ENCODE measurements at regions not wholly inside any gene's neighbourhood (a gene's known extent, or its start where the extent isn't known, plus 50 kb on each side); places are given as distances from the start of the nearest gene placed in this dataset.

DNA sequence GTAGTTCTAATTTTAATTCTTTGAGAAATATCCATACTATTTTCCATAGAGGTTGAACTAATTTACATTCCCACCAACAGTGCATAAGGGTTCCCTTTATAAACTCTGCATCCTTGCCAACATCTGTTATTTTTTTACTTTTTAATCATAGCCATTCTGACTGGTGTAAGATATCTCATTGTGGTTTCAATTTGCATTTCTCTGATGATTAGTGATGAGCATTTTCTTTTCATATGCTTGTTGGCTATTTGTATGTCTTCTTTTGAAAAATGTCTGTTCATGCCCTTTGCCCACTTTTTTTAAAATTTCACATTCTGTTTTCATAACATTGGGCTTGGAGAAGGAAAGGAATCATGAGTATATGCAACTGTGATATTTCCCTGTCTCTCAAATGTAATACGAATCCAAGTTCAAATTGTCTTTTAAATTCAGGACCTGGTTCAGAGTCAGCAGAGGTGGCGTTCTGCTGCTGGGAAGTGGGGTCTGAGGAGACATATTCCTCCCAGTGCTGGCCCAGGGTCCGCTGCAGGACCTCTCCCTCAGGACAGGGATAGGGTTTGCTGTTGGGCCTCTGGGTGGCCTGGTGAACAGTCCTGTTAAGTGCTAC lies 81.2 kb upstream of the ETV6 start:
- Histone ChIP-seq H3K27me3 (no peaks in the 10 kb centered on the region), H2AFZ (no peak overlapping the region), H3K4me2 (no peak overlapping the region), H3K4me1 (ENCODE audit: insufficient read depth) (no peaks in the 10 kb centered on the region), H3K4me3 (no peak overlapping the region), H4K20me1 (ENCODE audit: insufficient read depth, poor library complexity, severe bottlenecking) (no peaks in the 10 kb centered on the region), H3K9me3 (ENCODE audit: low read depth) (no peaks in the 10 kb centered on the region), H3K36me3 (replicated peaks; ENCODE audit: insufficient read depth, low read depth) (no peaks in the 10 kb centered on the region), H3K9me2 (replicated peaks; ENCODE audit: insufficient read depth) (no peaks in the 10 kb centered on the region), H3K79me2 (no peaks in the 10 kb centered on the region), H3K27ac (no peak overlapping the region)
- DNase-seq (ENCODE audit: low spot score): no peak
- 86% methylated on average over 3 of the region's 3 CpGs for WGBS (ENCODE audit: low lambda C conversion rate, missing lambda C conversion rate)
- no peak for TF ChIP-seq EZH2 (IDR thresholded peaks at IDR 0.05; ENCODE audit: borderline replicate concordance)
- TF ChIP-seq EZH2phosphoT487 (IDR thresholded peaks at IDR 0.05; ENCODE audit: low read depth, severe bottlenecking, unreplicated experiment): no peak
- TF ChIP-seq, protein P1, sequence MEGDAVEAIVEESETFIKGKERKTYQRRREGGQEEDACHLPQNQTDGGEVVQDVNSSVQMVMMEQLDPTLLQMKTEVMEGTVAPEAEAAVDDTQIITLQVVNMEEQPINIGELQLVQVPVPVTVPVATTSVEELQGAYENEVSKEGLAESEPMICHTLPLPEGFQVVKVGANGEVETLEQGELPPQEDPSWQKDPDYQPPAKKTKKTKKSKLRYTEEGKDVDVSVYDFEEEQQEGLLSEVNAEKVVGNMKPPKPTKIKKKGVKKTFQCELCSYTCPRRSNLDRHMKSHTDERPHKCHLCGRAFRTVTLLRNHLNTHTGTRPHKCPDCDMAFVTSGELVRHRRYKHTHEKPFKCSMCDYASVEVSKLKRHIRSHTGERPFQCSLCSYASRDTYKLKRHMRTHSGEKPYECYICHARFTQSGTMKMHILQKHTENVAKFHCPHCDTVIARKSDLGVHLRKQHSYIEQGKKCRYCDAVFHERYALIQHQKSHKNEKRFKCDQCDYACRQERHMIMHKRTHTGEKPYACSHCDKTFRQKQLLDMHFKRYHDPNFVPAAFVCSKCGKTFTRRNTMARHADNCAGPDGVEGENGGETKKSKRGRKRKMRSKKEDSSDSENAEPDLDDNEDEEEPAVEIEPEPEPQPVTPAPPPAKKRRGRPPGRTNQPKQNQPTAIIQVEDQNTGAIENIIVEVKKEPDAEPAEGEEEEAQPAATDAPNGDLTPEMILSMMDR (IDR thresholded peaks at IDR 0.05; ENCODE audit: poor library complexity): no peak

DNA sequence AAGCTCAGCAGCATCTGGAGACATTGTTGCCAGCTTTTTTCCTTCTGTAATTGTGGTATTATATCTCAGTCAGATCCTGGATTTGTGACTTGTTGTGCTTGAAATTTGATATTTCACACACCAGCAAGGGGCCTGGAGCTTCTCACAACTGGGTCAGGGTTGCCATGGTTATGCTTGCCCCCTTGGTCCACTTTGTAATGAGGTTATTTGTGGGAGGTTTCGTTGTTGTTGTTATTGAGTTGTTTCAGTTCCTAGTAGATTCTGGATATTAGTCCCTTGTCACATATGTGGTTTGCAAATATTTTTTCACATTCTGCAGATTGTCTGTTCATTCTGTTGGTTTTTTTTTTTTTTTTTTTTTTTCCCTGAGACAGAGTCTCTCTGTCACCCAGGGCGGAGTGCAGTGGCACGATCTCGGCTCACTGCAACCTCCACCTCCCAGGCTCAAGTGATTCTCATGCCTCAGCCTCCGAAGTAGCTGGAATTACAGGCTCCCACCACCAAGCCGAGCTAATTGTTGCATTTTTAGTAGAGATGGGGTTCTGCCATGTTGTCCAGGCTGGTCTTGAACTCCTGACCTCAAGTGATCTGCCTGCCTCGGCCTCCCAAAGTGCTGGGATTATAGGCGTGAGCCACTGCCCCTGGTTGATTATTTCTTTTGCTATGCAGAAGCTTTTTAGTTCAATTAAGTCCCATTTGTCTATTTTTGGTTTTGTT lies 80.6 kb upstream of the ETV6 start:
- WGBS (ENCODE audit: low lambda C conversion rate, missing lambda C conversion rate): 90% methylated on average over 8 of the region's 8 CpGs
- TF ChIP-seq, protein P1 (IDR thresholded peaks at IDR 0.05; ENCODE audit: poor library complexity): no peak
- no peak for TF ChIP-seq EZH2phosphoT487 (IDR thresholded peaks at IDR 0.05; ENCODE audit: low read depth, severe bottlenecking, unreplicated experiment)
- DNase-seq (ENCODE audit: low spot score): no peak

DNA sequence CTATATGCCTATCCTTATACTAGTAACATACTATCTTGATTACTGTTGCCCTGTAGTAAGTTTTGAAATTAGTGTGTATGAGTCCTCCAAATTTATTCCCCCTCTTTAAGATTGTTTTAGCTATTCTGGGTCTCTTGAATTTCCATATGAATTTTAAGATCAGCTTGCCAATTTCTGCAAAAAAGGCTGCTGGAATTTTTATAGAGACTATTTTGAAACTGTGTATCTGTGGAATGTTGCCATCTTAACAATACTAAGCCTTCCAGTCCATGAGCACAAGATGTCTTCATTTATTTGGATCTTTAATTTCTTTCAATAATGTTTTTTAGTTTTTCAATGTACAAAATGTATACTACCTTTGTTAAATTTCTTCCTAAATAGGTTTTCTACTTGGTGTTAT lies 79.8 kb upstream of the ETV6 start:
- Histone ChIP-seq H3K36me3 (replicated peaks; ENCODE audit: insufficient read depth, low read depth) (no peaks in the 10 kb centered on the region), H3K27ac (no peak overlapping the region), H3K4me2 (no peak overlapping the region), H3K27me3 (no peaks in the 10 kb centered on the region), H3K9me2 (replicated peaks; ENCODE audit: insufficient read depth) (no peaks in the 10 kb centered on the region), H3K9me3 (ENCODE audit: low read depth) (no peaks in the 10 kb centered on the region), H2AFZ (no peak overlapping the region), H3K79me2 (no peaks in the 10 kb centered on the region), H3K4me3 (no peak overlapping the region), H3K4me1 (ENCODE audit: insufficient read depth) (no peaks in the 10 kb centered on the region), H4K20me1 (ENCODE audit: insufficient read depth, poor library complexity, severe bottlenecking) (no peaks in the 10 kb centered on the region)
- TF ChIP-seq EZH2phosphoT487 (IDR thresholded peaks at IDR 0.05; ENCODE audit: low read depth, severe bottlenecking, unreplicated experiment) (no peak), EZH2 (IDR thresholded peaks at IDR 0.05; ENCODE audit: borderline replicate concordance) (no peak)
- TF ChIP-seq, protein P1 (IDR thresholded peaks at IDR 0.05; ENCODE audit: poor library complexity): no peak
- DNase-seq (ENCODE audit: low spot score): no peak

More for the DNA sequence above, 80.6 kb upstream of the ETV6 start:
- Histone ChIP-seq H3K27me3 (no peaks in the 10 kb centered on the region), H2AFZ (no peak overlapping the region), H3K4me1 (ENCODE audit: insufficient read depth) (no peaks in the 10 kb centered on the region), H3K9me3 (ENCODE audit: low read depth) (no peaks in the 10 kb centered on the region), H3K27ac (no peak overlapping the region), H3K4me3 (no peak overlapping the region), H3K4me2 (no peak overlapping the region), H3K36me3 (replicated peaks; ENCODE audit: insufficient read depth, low read depth) (no peaks in the 10 kb centered on the region), H4K20me1 (ENCODE audit: insufficient read depth, poor library complexity, severe bottlenecking) (no peaks in the 10 kb centered on the region), H3K9me2 (replicated peaks; ENCODE audit: insufficient read depth) (no peaks in the 10 kb centered on the region), H3K79me2 (no peaks in the 10 kb centered on the region)
